GM23338 (cell line): ENCODE measurements at regions not wholly inside any gene's neighbourhood (a gene's known extent, or its start where the extent isn't known, plus 50 kb on each side); places are given as distances from the start of the nearest gene placed in this dataset.

Source experiments
- CREB1 ChIP-seq: fragments of 250-450 bp; sonication (Bioruptor Pico); IDR thresholded peaks from 2 replicates; pipeline ENCODE4 v1.5.0; 2020; ENCODE audit warnings: low read depth, mild to moderate bottlenecking, moderate library complexity
- CTCF ChIP-seq, 2 experiments: fragments of 200-600 bp in 1 of 2; sonication (generic) in 1 of 2; conservative IDR thresholded peaks; 2 replicates each; pipeline versions ENCODE4 v1.5.1 to v1.6.1; 2016 to 2017; ENCODE audit warnings: antibody characterized with exemption in 2 of 2, low read depth in 2 of 2, mild to moderate bottlenecking in 2 of 2, moderate library complexity in 1 of 2
- ETS1 ChIP-seq: IDR thresholded peaks from 2 replicates; pipeline ENCODE4 v1.6.1; 2016; ENCODE audit warnings: antibody characterized with exemption
- EZH2 ChIP-seq: fragments of 200-600 bp; sonication (generic); IDR thresholded peaks from one replicate; pipeline ENCODE4 v1.8.0; 2017; ENCODE audit warnings: antibody characterized with exemption, mild to moderate bottlenecking, low read depth; ENCODE audit not compliant: unreplicated experiment
- EZH2phosphoT487 ChIP-seq: fragments of 200-600 bp; sonication (generic); IDR thresholded peaks from one replicate; pipeline ENCODE4 v1.8.1; 2018; ENCODE audit warnings: antibody characterized with exemption; ENCODE audit not compliant: unreplicated experiment
- JUNB ChIP-seq: IDR thresholded peaks from one replicate; pipeline ENCODE4 v1.6.1; 2016; ENCODE audit warnings: antibody characterized with exemption; ENCODE audit not compliant: unreplicated experiment
- NANOG ChIP-seq: IDR thresholded peaks from 2 replicates; pipeline ENCODE4 v1.6.1; 2016; ENCODE audit warnings: antibody characterized with exemption, borderline replicate concordance
- POLR2AphosphoS5 ChIP-seq: IDR thresholded peaks from 2 replicates; pipeline ENCODE4 v1.6.1; 2016; ENCODE audit warnings: antibody characterized with exemption, low read depth
- REST ChIP-seq: IDR thresholded peaks from one replicate; pipeline ENCODE4 v1.6.1; 2018; ENCODE audit warnings: antibody characterized with exemption; ENCODE audit not compliant: unreplicated experiment
- STAT1 ChIP-seq: IDR thresholded peaks from one replicate; pipeline ENCODE4 v1.6.1; 2016; ENCODE audit warnings: antibody characterized with exemption; ENCODE audit not compliant: unreplicated experiment
- ZNF114 ChIP-seq: fragments of 250-450 bp; sonication (Bioruptor Pico); IDR thresholded peaks from 2 replicates; pipeline ENCODE4 v1.5.0; 2020; ENCODE audit warnings: mild to moderate bottlenecking, moderate library complexity
- ZNF331 ChIP-seq: fragments of 250-450 bp; sonication (Bioruptor Pico); IDR thresholded peaks from 2 replicates; pipeline ENCODE4 v1.5.0; 2020; ENCODE audit warnings: low read depth, mild to moderate bottlenecking, moderate library complexity
- ZNF462 ChIP-seq: fragments of 250-450 bp; sonication (Bioruptor Pico); IDR thresholded peaks from 2 replicates; pipeline ENCODE4 v1.5.0; 2020; ENCODE audit warnings: mild to moderate bottlenecking, moderate library complexity

- no peak for TF ChIP-seq CTCF (conservative IDR thresholded peaks at IDR 0.05; ENCODE audit: low read depth in 2 of 2)
- TF ChIP-seq EZH2phosphoT487, result no peak
- TF ChIP-seq EZH2, result no peak
- no peak for TF ChIP-seq CREB1 (CRISPR knock-in tag)
- no peak for TF ChIP-seq ZNF114 (CRISPR knock-in tag)
- no peak for TF ChIP-seq POLR2AphosphoS5
- TF ChIP-seq JUNB, result no peak
- TF ChIP-seq ETS1, result no peak
- TF ChIP-seq REST, result no peak
- TF ChIP-seq ZNF331 (CRISPR knock-in tag), result no peak
- TF ChIP-seq STAT1, result no peak
- no peak for TF ChIP-seq NANOG
- no peak for TF ChIP-seq ZNF462 (CRISPR knock-in tag)
These were observed 281.0 kb upstream of the ZNF462 start for GRCh38 chr9:106581973-106582372.
